Kidney (tissue), 13 donors: ENCODE measurements at regions not wholly inside any gene's neighbourhood (a gene's known extent, or its start where the extent isn't known, plus 50 kb on each side); places are given as distances from the start of the nearest gene placed in this dataset.

ENCODE experiments used
- DNase-seq, 5 donors: peaks; one replicate each; pipeline ENCODE4 v3.0.0-alpha.2; 2013 to 2020
- FAIRE-seq: peaks from 2 replicates; lab custom pipeline; 2012; peaks lifted over from hg19 to GRCh38; lab: Jason Lieb, UNC
- H3K27ac ChIP-seq, 2 donors: one replicate each; pipeline ENCODE4 v1.7.0; 2013; ENCODE audit warnings: low read depth in 2 of 2, low read length in 2 of 2, inconsistent platforms in 1 of 2
- H3K27me3 ChIP-seq: one replicate; pipeline ENCODE4 v1.7.1; 2013; ENCODE audit warnings: low read length, inconsistent platforms; ENCODE audit not compliant: control insufficient read depth, insufficient read depth
- H3K36me3 ChIP-seq, 3 donors: one replicate each; pipeline versions ENCODE4 v1.7.0 to v1.7.1; 2013; ENCODE audit warnings: low read length in 3 of 3, control low read depth in 1 of 3, inconsistent platforms in 1 of 3; ENCODE audit not compliant: insufficient read depth in 3 of 3, control insufficient read depth in 2 of 3
- H3K4me1 ChIP-seq, 3 donors: one replicate each; pipeline versions ENCODE4 v1.7.0 to v1.7.1; 2013; ENCODE audit warnings: low read length in 3 of 3, inconsistent platforms in 1 of 3, low read depth in 1 of 3; ENCODE audit not compliant: control insufficient read depth in 2 of 3, insufficient read depth in 2 of 3
- H3K4me3 ChIP-seq, 3 donors: one replicate each; pipeline versions ENCODE4 v1.7.0 to v1.8.1; 2013; ENCODE audit warnings: low read length in 3 of 3, control low read depth in 1 of 3, inconsistent platforms in 1 of 3
- H3K9ac ChIP-seq, 3 donors: one replicate each; pipeline versions ENCODE4 v1.7.0 to v1.7.1; 2013; ENCODE audit warnings: low read length in 3 of 3, control low read depth in 1 of 3, inconsistent platforms in 1 of 3
- H3K9me3 ChIP-seq, 3 donors: one replicate each; pipeline versions ENCODE4 v1.7.0 to v1.7.1; 2013; ENCODE audit warnings: low read length in 3 of 3, control low read depth in 1 of 3, inconsistent platforms in 1 of 3; ENCODE audit not compliant: control insufficient read depth in 2 of 3, insufficient read depth in 1 of 3
- CTCF ChIP-seq: IDR thresholded peaks from 3 replicates; pipeline ENCODE4 v1.5.1; 2012; ENCODE audit warnings: mild to moderate bottlenecking, moderate library complexity, borderline replicate concordance; ENCODE audit not compliant: insufficient read depth; ENCODE audit errors: extremely low read depth
- intact Hi-C: fragments of 100-400 bp; cut with DNase I; formaldehyde crosslinking; loops from one replicate; pipeline ENCODE4 v1.11.1; 2022
- donor health status: control.
- donor health status: control.
- donor health status: control.
- donor health status: control.
- donor health status: control.
- donor health status: DM: yes; HTN: yes; CAD: no.
- donor health status: Normal renal cell carcinoma (clear cell type).

- FAIRE-seq = no peak
Measured at GRCh38 chr7:24341691-24342413, 57.9 kb downstream of the NPY start.

GRCh38 chr7:24343614-24344013, 59.6 kb downstream of the NPY start:
- intact Hi-C loops = no loop called here
- TF ChIP-seq CTCF = no peak
- Histone ChIP-seq H3K36me3 (no peaks in the 10 kb centered on the region), H3K4me1 (no peaks in the 10 kb centered on the region), H3K4me3 (no peak overlapping the region), H3K27ac (no peak overlapping the region), H3K9ac (no peak overlapping the region), H3K9me3 (no peaks in the 10 kb centered on the region), H3K27me3 (no peaks in the 10 kb centered on the region)
- DNase-seq (no peak), FAIRE-seq (no peak)

More at GRCh38 chr7:24341691-24342413, 57.9 kb downstream of the NPY start:
- Histone ChIP-seq H3K9ac (no peak overlapping the region), H3K27ac (no peak overlapping the region), H3K4me1 (no peaks in the 10 kb centered on the region), H3K9me3 (no peaks in the 10 kb centered on the region), H3K27me3 (no peaks in the 10 kb centered on the region), H3K4me3 (no peak overlapping the region), H3K36me3 (no peaks in the 10 kb centered on the region)
- TF ChIP-seq CTCF = no peak
- no peak for DNase-seq
- intact Hi-C loops = no loop called here

- Histone ChIP-seq H3K4me1 (no peaks in the 10 kb centered on the region), H3K27me3 (no peaks in the 10 kb centered on the region), H3K27ac (no peak overlapping the region), H3K4me3 (no peak overlapping the region), H3K9ac (no peak overlapping the region), H3K9me3 (no peaks in the 10 kb centered on the region), H3K36me3 (no peaks in the 10 kb centered on the region)
- intact Hi-C loops = no loop called here
- TF ChIP-seq CTCF = no peak
- DNase-seq = peak in 2 of 5 donors; percentile 8 to 25
- no peak for FAIRE-seq
Measured at GRCh38 chr7:24346129-24346528, 62.1 kb downstream of the NPY start.
